Stomach (tissue), 4 donors: ENCODE measurements at regions not wholly inside any gene's neighbourhood (a gene's known extent, or its start where the extent isn't known, plus 50 kb on each side); places are given as distances from the start of the nearest gene placed in this dataset.

Experiments used
- POLR2A ChIP-seq, 4 donors: fragments of 450-650 bp; IDR thresholded peaks; one replicate each; pipeline ENCODE4 v1.6.1; 2016; ENCODE audit warnings: antibody characterized with exemption in 4 of 4, control low read depth in 2 of 4, mild to moderate bottlenecking in 1 of 4, moderate library complexity in 1 of 4
- POLR2AphosphoS5 ChIP-seq, 3 donors: sonication (generic); formaldehyde crosslinking; IDR thresholded peaks; one replicate each; pipeline ENCODE4 v1.6.1; 2016; ENCODE audit warnings: antibody characterized with exemption in 3 of 3
- TF ChIP-seq, protein P1 (sequence below), 7 experiments: fragments of 450-650 bp in 4 of 7; fragments of 200-600 bp in 3 of 7; sonication (generic) in 3 of 7; IDR thresholded peaks; one replicate each; pipeline ENCODE4 v1.5.1; 2016 to 2019; ENCODE audit warnings: antibody characterized with exemption in 7 of 7, control low read depth in 2 of 7, mild to moderate bottlenecking in 1 of 7

DNA sequence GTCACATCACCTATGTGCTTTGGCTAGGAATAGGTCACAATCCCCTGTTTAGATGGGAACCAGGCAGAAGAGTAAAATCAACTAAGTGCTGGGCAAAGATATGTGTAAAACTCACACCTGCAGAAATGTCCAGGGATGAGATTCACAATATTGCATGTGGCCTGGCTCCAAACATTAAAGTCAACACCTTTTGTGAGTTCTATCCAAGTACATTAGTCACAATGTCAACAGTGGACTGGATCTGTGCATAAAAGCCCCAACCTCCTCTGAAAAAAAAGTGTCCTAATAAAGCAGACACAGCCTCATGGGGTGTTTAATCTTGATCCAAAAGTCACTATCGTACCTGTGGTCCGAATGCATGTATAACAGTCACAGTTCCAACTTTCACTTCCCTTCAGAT lies 1990.3 kb downstream of the TP53TG3F start:
- TF ChIP-seq POLR2AphosphoS5 (IDR thresholded peaks at IDR 0.05) (no peak), POLR2A (IDR thresholded peaks at IDR 0.05) (no peak)
- TF ChIP-seq, protein P1, sequence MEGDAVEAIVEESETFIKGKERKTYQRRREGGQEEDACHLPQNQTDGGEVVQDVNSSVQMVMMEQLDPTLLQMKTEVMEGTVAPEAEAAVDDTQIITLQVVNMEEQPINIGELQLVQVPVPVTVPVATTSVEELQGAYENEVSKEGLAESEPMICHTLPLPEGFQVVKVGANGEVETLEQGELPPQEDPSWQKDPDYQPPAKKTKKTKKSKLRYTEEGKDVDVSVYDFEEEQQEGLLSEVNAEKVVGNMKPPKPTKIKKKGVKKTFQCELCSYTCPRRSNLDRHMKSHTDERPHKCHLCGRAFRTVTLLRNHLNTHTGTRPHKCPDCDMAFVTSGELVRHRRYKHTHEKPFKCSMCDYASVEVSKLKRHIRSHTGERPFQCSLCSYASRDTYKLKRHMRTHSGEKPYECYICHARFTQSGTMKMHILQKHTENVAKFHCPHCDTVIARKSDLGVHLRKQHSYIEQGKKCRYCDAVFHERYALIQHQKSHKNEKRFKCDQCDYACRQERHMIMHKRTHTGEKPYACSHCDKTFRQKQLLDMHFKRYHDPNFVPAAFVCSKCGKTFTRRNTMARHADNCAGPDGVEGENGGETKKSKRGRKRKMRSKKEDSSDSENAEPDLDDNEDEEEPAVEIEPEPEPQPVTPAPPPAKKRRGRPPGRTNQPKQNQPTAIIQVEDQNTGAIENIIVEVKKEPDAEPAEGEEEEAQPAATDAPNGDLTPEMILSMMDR (IDR thresholded peaks at IDR 0.05), result no peak
